MM.1S (cell line): ENCODE measurements at regions not wholly inside any gene's neighbourhood (a gene's known extent, or its start where the extent isn't known, plus 50 kb on each side); places are given as distances from the start of the nearest gene placed in this dataset.
"Not testable (repeated sequence)": the region's sequence is repeated elsewhere in the genome, so short reads cannot be mapped to it uniquely, and the experiment has no call there.

ENCODE experiments used
- DNase-seq: peaks from one replicate; pipeline ENCODE4 v3.0.0-alpha.2; 2015
- H2AFZ ChIP-seq: fragments of 300-600 bp; sonication (generic); 2 replicates; pipeline ENCODE4 v1.6.0; 2016; ENCODE audit warnings: antibody characterized with exemption, low read length
- H3F3A ChIP-seq: fragments of 300-600 bp; sonication (generic); 2 replicates; pipeline ENCODE4 v1.6.1; 2016; ENCODE audit warnings: mild to moderate bottlenecking, antibody characterized with exemption, low read length, moderate library complexity, mixed read lengths; ENCODE audit not compliant: insufficient read depth
- H3K27ac ChIP-seq: fragments of 300-600 bp; sonication (generic); 2 replicates; pipeline ENCODE4 v1.5.1; 2016; ENCODE audit warnings: mild to moderate bottlenecking, low read length
- H3K27me3 ChIP-seq: fragments of 300-600 bp; sonication (generic); replicated peaks from 2 replicates; pipeline ENCODE4 v1.6.0; 2016; ENCODE audit warnings: low read length; ENCODE audit not compliant: insufficient read depth
- H3K36me3 ChIP-seq: fragments of 300-600 bp; sonication (generic); replicated peaks from 2 replicates; pipeline ENCODE4 v1.6.1; 2016; ENCODE audit warnings: mild to moderate bottlenecking, low read length, mixed read lengths; ENCODE audit not compliant: insufficient read depth
- H3K4me1 ChIP-seq: fragments of 300-600 bp; sonication (generic); 2 replicates; pipeline ENCODE4 v1.6.1; 2016; ENCODE audit warnings: low read length, mixed read lengths
- H3K4me2 ChIP-seq: fragments of 300-600 bp; sonication (generic); 2 replicates; pipeline ENCODE4 v1.6.0; 2016; ENCODE audit warnings: low read depth, low read length
- H3K4me3 ChIP-seq: fragments of 300-600 bp; sonication (generic); 2 replicates; pipeline ENCODE4 v1.5.1; 2016; ENCODE audit warnings: low read length, mixed read lengths
- H3K79me2 ChIP-seq: fragments of 300-600 bp; sonication (generic); 2 replicates; pipeline ENCODE4 v1.6.1; 2016; ENCODE audit warnings: mixed run types, low read length, mixed read lengths
- H3K9ac ChIP-seq: fragments of 300-600 bp; sonication (generic); 2 replicates; pipeline ENCODE4 v1.6.1; 2016; ENCODE audit warnings: low read length, mixed read lengths
- H3K9me2 ChIP-seq: fragments of 300-600 bp; sonication (generic); replicated peaks from 2 replicates; pipeline ENCODE4 v1.6.1; 2016; ENCODE audit warnings: mild to moderate bottlenecking, low read length, mixed read lengths; ENCODE audit not compliant: insufficient read depth
- H3K9me3 ChIP-seq: fragments of 300-600 bp; sonication (generic); replicated peaks from 2 replicates; pipeline ENCODE4 v1.6.1; 2016; ENCODE audit warnings: mild to moderate bottlenecking, low read length, mixed read lengths; ENCODE audit not compliant: insufficient read depth
- H4K20me1 ChIP-seq: fragments of 300-600 bp; sonication (generic); 2 replicates; pipeline ENCODE4 v1.6.1; 2016; ENCODE audit warnings: mild to moderate bottlenecking, low read length, moderate library complexity, mixed read lengths; ENCODE audit not compliant: insufficient read depth
- EZH2 ChIP-seq: fragments of 300-600 bp; sonication (generic); optimal IDR thresholded peaks from 2 replicates; pipeline ENCODE3; 2017; ENCODE audit warnings: low read depth, mild to moderate bottlenecking, antibody characterized with exemption, low read length, mixed read lengths
- EZH2phosphoT487 ChIP-seq: fragments of 300-600 bp; sonication (generic); IDR thresholded peaks from 2 replicates; pipeline ENCODE4 v1.6.1; 2018; ENCODE audit warnings: antibody characterized with exemption, low read length
- TF ChIP-seq, protein P1 (sequence below): fragments of 300-600 bp; sonication (generic); IDR thresholded peaks from 2 replicates; pipeline ENCODE4 v1.5.1; 2016; ENCODE audit warnings: antibody characterized with exemption, low read length, mixed read lengths

DNA sequence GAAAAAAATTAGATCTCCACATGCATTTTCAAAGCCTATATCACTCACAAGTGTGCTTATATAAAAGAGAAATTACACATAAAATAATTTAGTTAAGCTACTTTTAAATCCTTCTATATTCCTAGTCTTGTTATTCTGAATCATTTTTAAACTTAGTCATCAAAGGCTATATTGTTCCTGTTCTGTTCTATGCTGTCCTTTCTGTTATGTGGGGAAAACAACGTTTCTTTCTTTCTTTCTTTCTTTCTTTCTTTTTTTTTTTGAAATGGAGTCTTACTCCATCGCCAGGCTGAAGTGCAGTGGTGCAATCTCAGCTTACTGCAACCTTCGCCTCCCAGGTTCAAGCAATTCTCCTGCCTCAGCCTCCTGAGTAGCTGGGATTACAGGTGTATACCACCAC, 389.2 kb upstream of the FTMT start:
- no peak for TF ChIP-seq EZH2phosphoT487

DNA sequence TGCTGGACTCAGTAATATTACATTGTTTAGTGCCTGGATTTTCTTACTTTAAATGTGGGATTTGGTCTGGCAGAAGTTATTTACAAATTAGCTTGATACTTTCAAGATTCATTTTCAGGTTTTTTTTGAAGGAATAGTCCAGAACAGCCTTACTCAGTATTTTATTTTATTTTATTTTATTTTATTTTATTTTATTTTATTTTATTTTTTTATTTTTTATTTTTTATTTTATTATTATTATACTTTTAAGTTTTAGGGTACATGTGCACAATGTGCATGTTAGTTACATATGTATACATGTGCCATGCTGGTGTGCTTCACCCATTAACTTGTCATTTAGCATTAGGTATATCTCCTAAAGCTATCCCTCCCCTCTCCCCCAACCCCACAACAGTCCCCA, 380.5 kb upstream of the FTMT start:
- not testable (repeated sequence) for H3K9ac ChIP-seq, H3K27ac ChIP-seq, H3K9me3 ChIP-seq, H4K20me1 ChIP-seq, H3F3A ChIP-seq, H3K27me3 ChIP-seq, H3K4me1 ChIP-seq, DNase-seq, H3K4me3 ChIP-seq, H3K79me2 ChIP-seq, H2AFZ ChIP-seq, H3K9me2 ChIP-seq, H3K4me2 ChIP-seq, H3K36me3 ChIP-seq

More for the DNA sequence above, 389.2 kb upstream of the FTMT start:
- Histone ChIP-seq H2AFZ (no peak overlapping the region), H3K4me2 (no peak overlapping the region), H3K4me3 (no peak overlapping the region), H3K9ac (no peak overlapping the region), H3K4me1 (no peaks in the 10 kb centered on the region), H3K9me2 (no peaks in the 10 kb centered on the region), H3K27ac (no peak overlapping the region), H3K36me3 (no peaks in the 10 kb centered on the region), H3K27me3 (no peaks in the 10 kb centered on the region), H3K9me3 (no peaks in the 10 kb centered on the region), H3K79me2 (no peaks in the 10 kb centered on the region), H3F3A (no peaks in the 10 kb centered on the region), H4K20me1 (no peaks in the 10 kb centered on the region)
- no peak for DNase-seq

DNA sequence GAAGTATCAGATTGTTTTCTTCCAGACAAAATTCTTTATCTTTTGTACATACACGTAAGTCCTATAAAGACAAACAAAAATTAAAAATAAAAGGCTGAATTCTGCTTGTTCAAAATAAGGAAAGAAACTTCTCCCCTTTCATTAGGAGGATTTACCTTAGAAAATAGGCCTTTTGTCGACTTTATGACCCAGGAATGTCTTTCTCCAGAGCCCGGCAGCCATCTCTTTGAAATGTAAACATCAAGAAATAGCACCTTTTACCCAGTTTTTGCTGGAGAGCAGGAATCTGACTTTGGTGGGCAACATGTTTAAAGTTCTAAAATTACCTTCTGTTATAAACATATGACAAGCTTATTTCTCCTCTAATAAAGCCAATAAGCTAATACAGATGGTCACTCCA, 373.0 kb upstream of the FTMT start:
- no peaks in the 10 kb centered on the region for H3K79me2 ChIP-seq

DNA sequence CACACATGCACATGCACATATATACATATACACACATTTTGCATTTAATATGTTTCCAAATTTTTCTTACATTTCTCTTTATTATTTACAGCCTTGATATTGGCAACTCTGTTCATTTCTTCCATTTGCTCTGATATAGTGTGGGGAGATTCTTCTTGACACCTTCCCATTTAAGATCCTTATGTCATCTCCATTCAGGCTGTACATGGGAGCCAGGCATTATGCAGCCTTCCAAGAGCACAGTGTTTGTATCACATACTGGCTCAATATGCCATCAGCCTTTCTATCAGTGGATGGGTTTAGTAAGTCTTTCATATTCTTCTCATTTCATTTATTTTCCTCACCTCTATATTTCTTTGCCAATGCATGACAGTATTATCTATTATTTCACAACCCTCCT, 372.3 kb upstream of the FTMT start:
- TF ChIP-seq, protein P1, sequence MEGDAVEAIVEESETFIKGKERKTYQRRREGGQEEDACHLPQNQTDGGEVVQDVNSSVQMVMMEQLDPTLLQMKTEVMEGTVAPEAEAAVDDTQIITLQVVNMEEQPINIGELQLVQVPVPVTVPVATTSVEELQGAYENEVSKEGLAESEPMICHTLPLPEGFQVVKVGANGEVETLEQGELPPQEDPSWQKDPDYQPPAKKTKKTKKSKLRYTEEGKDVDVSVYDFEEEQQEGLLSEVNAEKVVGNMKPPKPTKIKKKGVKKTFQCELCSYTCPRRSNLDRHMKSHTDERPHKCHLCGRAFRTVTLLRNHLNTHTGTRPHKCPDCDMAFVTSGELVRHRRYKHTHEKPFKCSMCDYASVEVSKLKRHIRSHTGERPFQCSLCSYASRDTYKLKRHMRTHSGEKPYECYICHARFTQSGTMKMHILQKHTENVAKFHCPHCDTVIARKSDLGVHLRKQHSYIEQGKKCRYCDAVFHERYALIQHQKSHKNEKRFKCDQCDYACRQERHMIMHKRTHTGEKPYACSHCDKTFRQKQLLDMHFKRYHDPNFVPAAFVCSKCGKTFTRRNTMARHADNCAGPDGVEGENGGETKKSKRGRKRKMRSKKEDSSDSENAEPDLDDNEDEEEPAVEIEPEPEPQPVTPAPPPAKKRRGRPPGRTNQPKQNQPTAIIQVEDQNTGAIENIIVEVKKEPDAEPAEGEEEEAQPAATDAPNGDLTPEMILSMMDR, result no peak
- TF ChIP-seq EZH2 (no peak), EZH2phosphoT487 (no peak)

More for the DNA sequence above, 373.0 kb upstream of the FTMT start:
- Histone ChIP-seq H3F3A (no peaks in the 10 kb centered on the region), H3K4me1 (no peaks in the 10 kb centered on the region), H4K20me1 (no peaks in the 10 kb centered on the region), H3K27ac (no peak overlapping the region), H3K9me3 (no peaks in the 10 kb centered on the region), H3K4me2 (no peak overlapping the region), H3K27me3 (no peaks in the 10 kb centered on the region), H3K9ac (no peak overlapping the region), H3K4me3 (no peak overlapping the region), H3K36me3 (no peaks in the 10 kb centered on the region), H2AFZ (no peak overlapping the region), H3K9me2 (no peaks in the 10 kb centered on the region)
- no peak for DNase-seq
- TF ChIP-seq, protein P1, result no peak
- TF ChIP-seq EZH2 (no peak), EZH2phosphoT487 (no peak)

More for the DNA sequence above, 372.3 kb upstream of the FTMT start:
- Histone ChIP-seq H2AFZ (no peak overlapping the region), H3K4me2 (no peak overlapping the region), H4K20me1 (no peaks in the 10 kb centered on the region), H3K9me3 (no peaks in the 10 kb centered on the region), H3K9me2 (no peaks in the 10 kb centered on the region), H3K4me3 (no peak overlapping the region), H3K27ac (no peak overlapping the region), H3K9ac (no peak overlapping the region), H3K36me3 (no peaks in the 10 kb centered on the region), H3F3A (no peaks in the 10 kb centered on the region), H3K79me2 (no peaks in the 10 kb centered on the region), H3K27me3 (no peaks in the 10 kb centered on the region), H3K4me1 (no peaks in the 10 kb centered on the region)
- DNase-seq, result no peak
